ENCODE measurements at regions not wholly inside any gene's neighbourhood (a gene's known extent, or its start where the extent isn't known, plus 50 kb on each side); places are given as distances from the start of the nearest gene placed in this dataset.

- no peak overlapping the region for H3K27ac ChIP-seq (ENCODE audit: low read depth, low read length)
- no peaks in the 10 kb centered on the region for H3K9me2 ChIP-seq (replicated peaks; ENCODE audit: insufficient read depth, low read length)
- TF ChIP-seq CTCF (IDR thresholded peaks at IDR 0.05; ENCODE audit: insufficient read depth, low read length, poor library complexity, severe bottlenecking): no peak
- no peak for TF ChIP-seq EZH2phosphoT487 (conservative IDR thresholded peaks at IDR 0.05; ENCODE audit: low read length)
- H3F3A ChIP-seq (ENCODE audit: insufficient read depth): no peaks in the 10 kb centered on the region
- no peak overlapping the region for H2AFZ ChIP-seq (ENCODE audit: low read depth, low read length, severe bottlenecking)
- no peaks in the 10 kb centered on the region for H3K9me3 ChIP-seq (ENCODE audit: insufficient read depth, low read length)
- no peaks in the 10 kb centered on the region for H3K79me2 ChIP-seq (ENCODE audit: insufficient read depth, low read length)
- no peaks in the 10 kb centered on the region for H3K27me3 ChIP-seq (ENCODE audit: low read length)
- H3K4me2 ChIP-seq (ENCODE audit: low read depth, low read length, poor library complexity, severe bottlenecking): no peak overlapping the region
- no peaks in the 10 kb centered on the region for H3K36me3 ChIP-seq (ENCODE audit: low read length)
- H4K20me1 ChIP-seq (ENCODE audit: low read depth, low read length): no peaks in the 10 kb centered on the region
- no peak overlapping the region for H3K9ac ChIP-seq (ENCODE audit: low read length)
- H3K4me3 ChIP-seq (ENCODE audit: insufficient read depth, low read length, poor library complexity, severe bottlenecking): no peak overlapping the region
These were observed 1005.7 kb upstream of the PIK3C3 start for GRCh38 chr18:40949114-40949950.

GRCh38 chr18:40944576-40944975 is 1010.5 kb upstream of the PIK3C3 start:
- H3K36me3 ChIP-seq (ENCODE audit: low read length): no peaks in the 10 kb centered on the region
- no peak overlapping the region for H3K9ac ChIP-seq (ENCODE audit: low read length)
- H3K9me2 ChIP-seq (replicated peaks; ENCODE audit: insufficient read depth, low read length): no peaks in the 10 kb centered on the region
- no peak overlapping the region for H3K4me3 ChIP-seq (ENCODE audit: insufficient read depth, low read length, poor library complexity, severe bottlenecking)
- H2AFZ ChIP-seq (ENCODE audit: low read depth, low read length, severe bottlenecking): no peak overlapping the region
- H4K20me1 ChIP-seq (ENCODE audit: low read depth, low read length): no peaks in the 10 kb centered on the region
- no peaks in the 10 kb centered on the region for H3F3A ChIP-seq (ENCODE audit: insufficient read depth)
- TF ChIP-seq EZH2phosphoT487 (conservative IDR thresholded peaks at IDR 0.05; ENCODE audit: low read length) (no peak), CTCF (IDR thresholded peaks at IDR 0.05; ENCODE audit: insufficient read depth, low read length, poor library complexity, severe bottlenecking) (no peak)
- H3K9me3 ChIP-seq (ENCODE audit: insufficient read depth, low read length): no peaks in the 10 kb centered on the region
- no peak overlapping the region for H3K4me2 ChIP-seq (ENCODE audit: low read depth, low read length, poor library complexity, severe bottlenecking)
- H3K79me2 ChIP-seq (ENCODE audit: insufficient read depth, low read length): no peaks in the 10 kb centered on the region
- H3K27me3 ChIP-seq (ENCODE audit: low read length): no peaks in the 10 kb centered on the region
- H3K27ac ChIP-seq (ENCODE audit: low read depth, low read length): no peak overlapping the region

GRCh38 chr18:40939656-40940515 is 1015.1 kb upstream of the PIK3C3 start:
- no peaks in the 10 kb centered on the region for H4K20me1 ChIP-seq (ENCODE audit: low read depth, low read length)
- no peaks in the 10 kb centered on the region for H3K9me2 ChIP-seq (replicated peaks; ENCODE audit: insufficient read depth, low read length)
- no peaks in the 10 kb centered on the region for H3K79me2 ChIP-seq (ENCODE audit: insufficient read depth, low read length)
- H3K4me2 ChIP-seq (ENCODE audit: low read depth, low read length, poor library complexity, severe bottlenecking): no peak overlapping the region
- H3K36me3 ChIP-seq (ENCODE audit: low read length): no peaks in the 10 kb centered on the region
- H3K9me3 ChIP-seq (ENCODE audit: insufficient read depth, low read length): no peaks in the 10 kb centered on the region
- TF ChIP-seq CTCF (IDR thresholded peaks at IDR 0.05; ENCODE audit: insufficient read depth, low read length, poor library complexity, severe bottlenecking) (no peak), EZH2phosphoT487 (conservative IDR thresholded peaks at IDR 0.05; ENCODE audit: low read length) (no peak)
- H3K4me3 ChIP-seq (ENCODE audit: insufficient read depth, low read length, poor library complexity, severe bottlenecking): no peak overlapping the region
- no peaks in the 10 kb centered on the region for H3F3A ChIP-seq (ENCODE audit: insufficient read depth)
- H2AFZ ChIP-seq (ENCODE audit: low read depth, low read length, severe bottlenecking): no peak overlapping the region
- H3K9ac ChIP-seq (ENCODE audit: low read length): no peak overlapping the region
- no peaks in the 10 kb centered on the region for H3K27me3 ChIP-seq (ENCODE audit: low read length)
- no peak overlapping the region for H3K27ac ChIP-seq (ENCODE audit: low read depth, low read length)

Measured in SU-DHL-6 (cell line).